ENCODE measurements at regions not wholly inside any gene's neighbourhood (a gene's known extent, or its start where the extent isn't known, plus 50 kb on each side); places are given as distances from the start of the nearest gene placed in this dataset.

- POLR2A ChIA-PET = no interaction called here
- Mint-ChIP-seq H3K9me3 (peaks cover 17% of the 10 kb centered on the region), H3K27ac (no peak overlapping the region), H3K27me3 (no peaks in the 10 kb centered on the region), H3K36me3 (ENCODE audit: low read depth) (peaks cover 21% of the 10 kb centered on the region), H3K4me1 (ENCODE audit: low read depth) (peaks cover 8% of the 10 kb centered on the region), H3K4me3 (no peak overlapping the region)
- intact Hi-C loops (cut with DNase I, micrococcal nuclease) = no loop called here
- Histone ChIP-seq H3K27me3 (ENCODE audit: control insufficient read depth in 1 of 2, insufficient read depth in 2 of 2, low read length in 2 of 2) (no peaks in the 10 kb centered on the region), H3K27ac (ENCODE audit: low read depth in 1 of 2, low read length in 2 of 2) (no peak overlapping the region), H3K36me3 (ENCODE audit: insufficient read depth, low read length) (no peaks in the 10 kb centered on the region), H3K4me1 (ENCODE audit: insufficient read depth, low read length) (no peaks in the 10 kb centered on the region), H3K4me3 (ENCODE audit: low read length) (no peak overlapping the region), H3K9me3 (ENCODE audit: control insufficient read depth in 1 of 2, insufficient read depth in 1 of 2, low read length in 2 of 2) (peaks cover 12 to 18% of the 10 kb centered on the region in 2 experiments)
- CTCF ChIA-PET = no interaction called here
- DNase-seq = no peak
- TF ChIP-seq, protein P1, sequence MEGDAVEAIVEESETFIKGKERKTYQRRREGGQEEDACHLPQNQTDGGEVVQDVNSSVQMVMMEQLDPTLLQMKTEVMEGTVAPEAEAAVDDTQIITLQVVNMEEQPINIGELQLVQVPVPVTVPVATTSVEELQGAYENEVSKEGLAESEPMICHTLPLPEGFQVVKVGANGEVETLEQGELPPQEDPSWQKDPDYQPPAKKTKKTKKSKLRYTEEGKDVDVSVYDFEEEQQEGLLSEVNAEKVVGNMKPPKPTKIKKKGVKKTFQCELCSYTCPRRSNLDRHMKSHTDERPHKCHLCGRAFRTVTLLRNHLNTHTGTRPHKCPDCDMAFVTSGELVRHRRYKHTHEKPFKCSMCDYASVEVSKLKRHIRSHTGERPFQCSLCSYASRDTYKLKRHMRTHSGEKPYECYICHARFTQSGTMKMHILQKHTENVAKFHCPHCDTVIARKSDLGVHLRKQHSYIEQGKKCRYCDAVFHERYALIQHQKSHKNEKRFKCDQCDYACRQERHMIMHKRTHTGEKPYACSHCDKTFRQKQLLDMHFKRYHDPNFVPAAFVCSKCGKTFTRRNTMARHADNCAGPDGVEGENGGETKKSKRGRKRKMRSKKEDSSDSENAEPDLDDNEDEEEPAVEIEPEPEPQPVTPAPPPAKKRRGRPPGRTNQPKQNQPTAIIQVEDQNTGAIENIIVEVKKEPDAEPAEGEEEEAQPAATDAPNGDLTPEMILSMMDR (IDR thresholded peaks at IDR 0.05) = no peak
- ATAC-seq (ENCODE audit: poor library complexity) = no peak
These were observed 130.0 kb downstream of the PROX1 start for GRCh38 chr1:214117780-214118179.

- TF ChIP-seq, protein P1 (IDR thresholded peaks at IDR 0.05) = no peak
- intact Hi-C loops (cut with DNase I, micrococcal nuclease) = loop anchor here in 1 of 2 experiments (5.0 kb wide), 1 partner anchor 998 kb away; no protein-coding TSS in a partner anchor
- H3K36me3 Mint-ChIP-seq (ENCODE audit: low read depth) = peaks cover 17% of the 10 kb centered on the region
- no peaks in the 10 kb centered on the region for H3K36me3 ChIP-seq (ENCODE audit: insufficient read depth, low read length)
- no peaks in the 10 kb centered on the region for H3K27me3 ChIP-seq (ENCODE audit: control insufficient read depth in 1 of 2, insufficient read depth in 2 of 2, low read length in 2 of 2)
- H3K27me3 Mint-ChIP-seq = peaks cover 3% of the 10 kb centered on the region
- no peak overlapping the region for H3K4me3 ChIP-seq (ENCODE audit: low read length)
- H3K4me1 ChIP-seq (ENCODE audit: insufficient read depth, low read length) = no peaks in the 10 kb centered on the region
- no peak overlapping the region for H3K4me3 Mint-ChIP-seq
- peaks cover 14% of the 10 kb centered on the region for H3K4me1 Mint-ChIP-seq (ENCODE audit: low read depth)
- ChIA-PET CTCF (no interaction called here), POLR2A (no interaction called here)
- H3K27ac ChIP-seq (ENCODE audit: low read depth in 1 of 2, low read length in 2 of 2) = no peak overlapping the region
- no peak overlapping the region for H3K27ac Mint-ChIP-seq
- peaks cover 11% of the 10 kb centered on the region for H3K9me3 Mint-ChIP-seq
- DNase-seq = no peak
- ATAC-seq (ENCODE audit: poor library complexity) = no peak
- peaks cover 12 to 18% of the 10 kb centered on the region in 2 experiments for H3K9me3 ChIP-seq (ENCODE audit: control insufficient read depth in 1 of 2, insufficient read depth in 1 of 2, low read length in 2 of 2)
These were observed 132.4 kb downstream of the PROX1 start for GRCh38 chr1:214120191-214120590.

GRCh38 chr1:214120951-214121350, 133.2 kb downstream of the PROX1 start:
- ChIA-PET CTCF (no interaction called here), POLR2A (no interaction called here)
- H3K4me1 ChIP-seq (ENCODE audit: insufficient read depth, low read length) = no peaks in the 10 kb centered on the region
- no peaks in the 10 kb centered on the region for H3K36me3 ChIP-seq (ENCODE audit: insufficient read depth, low read length)
- no peak overlapping the region for H3K4me3 Mint-ChIP-seq
- H3K4me1 Mint-ChIP-seq (ENCODE audit: low read depth) = peaks cover 14% of the 10 kb centered on the region
- intact Hi-C loops (cut with DNase I, micrococcal nuclease) = loop anchor here in 1 of 2 experiments (5.0 kb wide), 1 partner anchor 999 kb away; no protein-coding TSS in a partner anchor
- no peak overlapping the region for H3K27ac Mint-ChIP-seq
- peaks cover 4% of the 10 kb centered on the region for H3K27me3 Mint-ChIP-seq
- H3K27me3 ChIP-seq (ENCODE audit: control insufficient read depth in 1 of 2, insufficient read depth in 2 of 2, low read length in 2 of 2) = no peaks in the 10 kb centered on the region
- TF ChIP-seq, protein P1 (IDR thresholded peaks at IDR 0.05) = no peak
- ATAC-seq (ENCODE audit: poor library complexity) (no peak), DNase-seq (no peak)
- no peak overlapping the region for H3K4me3 ChIP-seq (ENCODE audit: low read length)
- H3K9me3 ChIP-seq (ENCODE audit: control insufficient read depth in 1 of 2, insufficient read depth in 1 of 2, low read length in 2 of 2) = peaks cover 12 to 18% of the 10 kb centered on the region in 2 experiments
- no peak overlapping the region for H3K27ac ChIP-seq (ENCODE audit: low read depth in 1 of 2, low read length in 2 of 2)
- peaks cover 11% of the 10 kb centered on the region for H3K9me3 Mint-ChIP-seq
- H3K36me3 Mint-ChIP-seq (ENCODE audit: low read depth) = peaks cover 17% of the 10 kb centered on the region

Measured in CD4-positive, alpha-beta T cell (primary cell).